CD4-positive, alpha-beta T cell treated with Interleukin-4 for 1 hour (primary cell): ENCODE measurements at regions not wholly inside any gene's neighbourhood (a gene's known extent, or its start where the extent isn't known, plus 50 kb on each side); places are given as distances from the start of the nearest gene placed in this dataset.

Experiments
- DNase-seq, 2 donors: peaks; one replicate each; pipeline ENCODE4 v3.0.0-alpha.2; 2020 to 2022

DNA sequence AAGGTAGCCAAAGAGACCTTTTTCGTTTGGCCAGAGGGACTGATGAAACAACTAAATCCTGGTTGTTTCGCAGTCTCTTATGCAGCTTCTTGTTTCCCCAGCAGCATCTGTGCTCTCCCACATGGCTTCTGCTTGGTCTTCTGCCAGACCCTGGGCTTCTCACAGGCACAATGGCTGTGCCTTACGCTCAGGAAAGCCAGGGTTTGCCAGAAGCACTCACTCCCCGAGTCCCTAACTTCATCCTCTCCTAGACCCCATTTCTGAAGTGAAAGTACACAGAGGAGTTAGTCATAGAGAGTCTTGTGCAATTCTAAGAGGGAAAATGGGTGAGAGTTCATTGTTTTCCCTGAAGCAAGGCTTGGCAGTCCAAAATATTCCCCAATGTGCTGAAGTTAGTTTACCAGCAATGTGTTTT lies 121.7 kb downstream of the EVX1 start:
- DNase-seq: no peak

DNA sequence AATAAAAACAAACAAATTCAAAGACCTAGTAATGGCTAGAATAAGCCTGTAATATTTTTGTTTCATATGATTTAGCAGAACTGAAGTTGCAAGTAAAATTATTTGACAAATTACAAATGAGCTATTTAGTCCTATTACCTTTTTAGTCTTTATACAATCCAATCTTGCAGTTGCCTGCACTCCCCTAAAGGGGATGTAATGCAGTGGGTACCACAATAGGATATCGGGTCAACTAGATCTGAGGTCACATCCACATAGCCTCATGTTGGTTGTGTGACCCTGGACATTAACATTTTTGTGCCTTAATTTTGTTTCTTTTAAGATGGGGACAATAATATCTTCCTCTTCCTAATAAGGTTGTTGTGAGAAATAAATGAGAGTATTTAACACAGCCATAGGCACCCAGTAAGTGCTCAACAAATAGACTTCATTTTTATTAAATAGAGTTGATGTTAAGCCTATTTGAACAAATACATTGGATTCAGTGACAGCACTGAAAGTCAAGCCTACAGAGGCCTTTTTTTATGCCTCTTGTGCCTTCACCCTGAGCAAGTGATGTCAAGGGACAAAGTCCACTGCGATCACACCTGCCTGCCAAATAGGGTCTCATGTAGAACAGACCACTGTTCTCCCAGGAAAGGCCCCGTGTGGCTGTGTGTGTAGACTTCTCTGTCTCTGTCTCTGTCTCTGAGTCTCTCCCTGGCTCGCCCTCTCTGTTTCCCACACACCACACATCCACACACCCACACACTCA lies 124.8 kb downstream of the EVX1 start:
- DNase-seq: no peak

DNA sequence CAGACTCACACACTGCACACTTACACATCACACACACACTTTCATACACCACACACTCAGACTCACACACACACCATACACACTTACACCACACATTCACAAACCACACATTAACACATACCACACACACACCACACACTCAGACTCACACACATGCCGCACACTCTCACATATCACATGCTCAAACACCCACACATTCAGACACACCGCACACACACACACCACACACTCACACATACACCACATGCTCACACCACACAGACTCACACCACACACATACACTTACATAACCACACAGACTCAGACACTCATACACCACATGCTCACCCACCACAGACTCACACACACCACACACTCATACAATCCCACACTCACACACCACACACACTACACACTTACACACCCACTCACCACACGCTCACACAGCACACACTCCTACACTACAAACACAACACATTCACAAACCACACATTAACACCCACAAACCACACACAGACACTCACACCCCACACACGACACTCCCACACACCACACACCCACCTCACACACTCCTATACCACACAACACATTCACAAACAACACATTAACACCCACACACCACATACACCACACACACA lies 125.4 kb downstream of the EVX1 start:
- DNase-seq: no peak

DNA sequence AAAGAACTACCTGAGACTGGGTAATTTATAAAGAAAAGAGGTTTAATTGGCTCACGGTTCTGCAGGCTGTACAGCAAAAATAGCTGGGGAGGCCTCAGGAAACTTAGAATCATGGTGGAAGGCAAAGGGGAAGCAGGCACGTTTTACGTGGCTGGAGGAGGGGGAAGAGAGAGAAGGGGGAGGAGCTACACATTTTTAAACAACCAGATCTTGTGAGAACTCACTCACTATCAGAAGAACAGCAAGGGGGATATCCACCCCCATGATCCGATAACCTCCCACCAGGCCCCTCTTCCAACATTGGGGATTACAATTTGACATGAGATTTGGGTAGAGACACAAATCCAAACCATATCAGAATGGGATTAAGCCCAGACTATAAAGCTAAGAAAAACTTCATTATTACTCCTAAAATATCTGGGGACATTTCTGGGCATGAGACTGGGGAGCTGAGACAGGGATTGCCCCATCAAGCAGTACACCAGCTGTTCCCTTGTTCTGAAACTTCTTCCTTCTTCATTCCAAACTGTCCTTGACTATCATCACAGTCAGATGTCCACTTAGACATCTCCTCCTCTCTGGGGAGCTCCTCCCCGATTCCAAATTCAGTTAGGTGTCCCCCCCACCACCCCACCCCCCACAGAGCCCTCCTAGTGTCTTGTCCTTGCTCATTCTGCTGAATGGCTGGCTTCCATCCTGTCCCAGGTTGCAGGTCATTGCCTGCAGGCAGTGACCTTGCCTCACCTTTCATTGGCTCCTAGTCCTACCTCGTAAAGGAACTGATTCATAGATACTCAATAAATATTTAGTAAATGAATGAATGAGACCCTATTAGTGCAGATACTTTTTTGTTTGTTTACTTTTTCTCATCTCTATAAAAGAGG lies 132.6 kb downstream of the EVX1 start:
- no peak for DNase-seq

DNA sequence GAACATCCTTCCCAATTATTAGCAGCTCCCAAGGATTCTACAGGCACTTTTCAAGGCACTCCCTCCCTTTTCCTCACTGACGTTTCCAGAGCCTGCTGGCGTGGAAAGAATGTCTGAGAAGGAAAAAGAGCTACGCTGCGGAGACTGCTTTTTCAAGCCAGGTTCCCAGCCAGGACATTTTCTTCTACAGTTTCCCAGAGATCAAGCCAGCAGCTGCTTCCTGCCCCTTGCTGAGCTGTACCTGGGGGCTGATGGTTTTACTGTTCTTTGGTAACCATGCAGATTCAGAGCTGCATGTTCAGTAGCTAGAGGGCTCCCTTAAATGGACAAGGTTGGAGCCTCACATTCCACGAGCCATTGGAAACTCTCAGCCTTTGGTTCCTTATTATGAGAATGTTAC lies 133.4 kb downstream of the EVX1 start:
- DNase-seq: no peak

DNA sequence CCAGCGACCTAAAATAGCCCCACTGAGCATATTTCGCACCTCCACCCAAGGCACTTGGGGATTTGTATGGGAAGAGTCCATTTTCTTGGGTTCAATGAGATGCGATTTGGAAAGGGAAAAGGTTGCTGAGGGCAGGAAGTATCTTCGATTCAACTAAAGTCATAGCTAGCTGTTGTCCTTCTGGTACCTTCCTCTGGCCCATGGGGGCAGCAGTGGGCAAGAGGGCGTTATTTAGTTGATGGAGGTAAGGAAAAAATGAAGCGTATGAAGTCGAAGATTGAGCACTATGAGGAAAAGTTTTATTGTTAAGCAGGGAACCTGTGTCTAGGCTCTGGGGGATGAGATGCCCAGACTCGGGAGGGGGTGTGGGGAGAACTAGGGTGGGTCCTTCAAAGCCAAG lies 135.4 kb downstream of the EVX1 start:
- no peak for DNase-seq

DNA sequence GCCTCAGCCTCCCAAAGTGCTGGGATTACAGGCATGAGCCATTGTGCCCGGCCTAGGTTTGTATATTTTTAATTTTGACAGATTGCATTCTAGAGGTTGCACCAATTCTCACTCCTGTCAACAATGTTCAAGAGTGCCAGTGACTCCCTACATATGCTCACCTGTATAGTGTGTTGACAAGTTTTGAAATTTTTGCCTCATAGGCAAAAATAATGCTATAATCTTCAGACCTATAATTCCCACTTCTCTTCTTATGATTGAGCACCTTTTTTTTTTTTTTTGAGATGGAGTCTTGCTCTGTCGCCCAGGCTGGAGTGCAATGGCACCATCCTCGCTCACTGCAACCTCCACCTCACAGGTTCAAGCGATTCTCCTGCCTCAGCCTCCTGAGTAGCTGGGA lies 139.7 kb downstream of the EVX1 start:
- DNase-seq: no peak

DNA sequence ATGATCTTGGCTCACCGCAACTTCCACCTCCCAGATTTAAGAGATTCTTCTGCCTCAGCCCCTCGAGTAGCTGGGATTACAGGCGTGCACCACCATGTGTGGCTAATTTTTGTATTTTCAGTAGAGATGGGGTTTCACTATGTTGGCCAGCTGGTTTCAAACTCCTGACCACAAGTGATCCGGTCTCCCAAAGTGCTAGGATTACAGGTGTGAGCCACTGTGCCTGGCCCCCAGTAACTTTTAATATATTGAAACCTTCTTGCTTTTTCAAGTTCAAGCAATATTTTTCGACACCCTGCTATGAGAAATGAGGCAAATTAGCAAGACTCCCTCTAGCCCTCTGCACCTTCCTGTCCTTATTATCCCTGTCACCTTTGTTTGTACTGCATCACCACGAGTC lies 144.0 kb downstream of the EVX1 start:
- DNase-seq: no peak

DNA sequence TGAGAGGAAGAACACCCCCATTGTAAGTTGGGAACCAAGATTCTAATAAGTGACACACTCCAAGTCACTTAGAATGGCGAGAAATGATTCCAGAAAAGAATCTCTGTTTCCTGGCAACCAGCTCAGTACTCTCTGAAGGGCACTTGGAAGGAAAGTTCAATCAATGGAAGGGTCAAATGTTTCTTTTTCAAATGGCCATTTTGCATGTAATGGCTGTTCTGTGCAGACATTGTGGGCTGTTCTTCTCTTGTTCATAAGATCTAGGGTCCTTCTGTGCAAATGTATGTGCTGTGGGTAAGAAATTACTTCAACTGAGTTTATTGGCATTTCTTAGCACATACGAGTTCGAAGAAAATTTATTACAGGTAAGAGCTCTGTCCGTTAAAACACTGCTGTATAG lies 145.3 kb downstream of the EVX1 start:
- no peak for DNase-seq

DNA sequence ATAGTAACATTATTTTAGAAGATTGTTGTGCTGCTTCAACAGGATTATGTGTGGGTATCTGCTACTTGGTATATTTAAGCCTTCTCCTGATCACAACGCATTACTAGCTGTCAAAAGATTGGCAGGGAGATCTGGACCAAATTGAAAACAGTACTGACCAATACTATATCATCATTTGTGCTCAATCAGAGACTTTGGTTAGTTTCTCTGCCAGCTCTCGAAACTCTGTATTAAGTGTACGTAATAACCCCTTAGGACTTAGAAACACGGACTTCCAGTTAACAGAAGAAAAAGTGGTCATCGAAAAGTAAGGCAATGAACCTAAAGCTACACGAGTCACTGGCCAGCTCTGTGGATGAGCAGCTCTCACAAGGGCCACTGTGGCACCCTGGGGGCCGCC lies 146.0 kb downstream of the EVX1 start:
- DNase-seq: no peak

DNA sequence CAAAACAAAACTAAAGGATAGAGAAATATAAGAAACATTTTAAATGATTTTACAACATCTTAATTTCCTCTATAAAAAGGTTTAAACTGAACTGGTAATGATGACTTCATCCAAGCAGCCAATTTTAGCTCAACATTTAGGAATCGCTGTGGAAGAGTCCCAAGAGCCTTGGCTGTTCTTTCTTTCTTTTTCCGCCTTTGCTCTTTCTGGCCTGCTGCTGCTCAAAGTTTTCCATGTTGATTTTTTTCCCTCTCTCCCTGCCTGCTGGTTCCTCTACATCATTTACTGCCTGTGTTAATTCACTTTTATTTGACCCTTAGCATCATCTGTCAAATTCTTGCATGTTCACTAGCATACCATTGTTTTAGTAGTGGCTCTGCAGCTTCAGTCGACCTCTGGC lies 146.9 kb downstream of the EVX1 start:
- DNase-seq: no peak

DNA sequence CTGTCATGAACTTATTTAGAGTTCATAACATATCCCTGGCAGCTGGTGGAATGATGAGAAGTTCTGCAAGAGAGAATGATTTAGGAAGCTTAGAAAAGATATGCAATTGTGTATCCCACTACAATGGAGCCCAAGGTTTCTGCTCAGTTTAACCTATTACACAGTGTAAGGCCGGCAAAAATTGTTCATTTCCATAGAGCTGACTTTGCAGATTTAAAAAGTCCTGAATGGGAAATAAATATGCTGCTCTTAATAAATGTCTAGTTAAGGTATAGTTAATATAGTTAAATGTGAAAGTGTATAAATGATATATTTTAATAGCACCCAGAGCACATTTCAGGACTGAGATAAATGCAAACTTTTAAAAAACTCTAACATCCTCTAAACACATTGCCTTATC lies 149.9 kb downstream of the EVX1 start:
- DNase-seq: no peak

DNA sequence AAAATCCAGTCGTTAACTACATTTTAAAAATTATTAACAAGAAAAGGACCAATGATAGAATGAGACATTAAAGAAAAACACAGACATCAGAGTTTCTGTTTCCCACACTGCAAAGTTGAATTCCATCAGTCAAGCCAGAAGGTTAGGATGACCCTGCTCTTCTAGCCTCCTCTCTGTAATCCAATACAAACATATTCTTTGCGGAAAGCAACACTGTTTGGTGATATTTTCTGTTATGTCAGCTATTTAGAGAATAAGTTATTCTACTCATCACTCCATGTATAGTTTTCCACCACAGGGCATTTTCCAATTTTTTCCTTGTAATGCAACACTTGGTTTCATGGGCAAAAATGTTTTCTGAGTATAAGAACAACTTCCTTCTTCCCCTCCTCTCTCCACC lies 152.3 kb downstream of the EVX1 start:
- DNase-seq: no peak

DNA sequence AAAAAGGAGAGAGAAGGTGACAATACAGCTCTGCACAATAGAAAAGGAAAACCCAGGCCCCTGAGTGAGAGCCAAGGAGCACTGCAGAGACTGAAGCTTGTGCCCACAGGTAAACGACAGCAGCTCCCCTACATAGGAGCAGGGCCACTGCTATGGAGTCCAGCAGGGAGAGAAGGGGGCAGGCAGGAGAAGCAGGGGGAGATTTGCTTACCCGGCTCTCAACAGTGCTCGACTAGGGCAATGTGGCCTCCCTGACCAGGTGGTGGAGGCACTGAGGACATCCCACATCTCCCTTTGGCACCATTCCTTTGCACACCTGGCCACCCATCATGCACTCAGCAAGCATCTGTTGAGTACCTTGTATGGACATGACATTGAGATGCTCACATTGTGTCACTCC lies 153.0 kb downstream of the EVX1 start:
- no peak for DNase-seq

DNA sequence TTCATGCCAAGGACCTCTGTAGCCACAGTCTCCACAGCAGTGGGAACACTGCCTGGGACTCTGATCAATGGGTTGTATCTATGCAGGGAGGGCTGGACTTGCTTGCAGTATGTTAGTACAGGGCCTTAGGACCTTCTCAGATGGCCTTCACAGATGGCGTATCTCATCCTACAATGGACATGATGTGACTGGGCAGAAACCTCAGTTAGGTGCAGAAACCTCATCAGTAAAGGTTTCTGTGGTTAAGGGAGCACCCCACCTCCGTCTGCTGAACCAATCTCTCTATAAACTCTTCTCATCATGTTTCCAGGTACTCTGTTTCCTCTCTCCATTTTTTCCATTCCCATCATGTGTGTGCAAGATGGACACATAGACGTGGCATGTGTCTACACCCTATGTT lies 154.9 kb downstream of the EVX1 start:
- no peak for DNase-seq

DNA sequence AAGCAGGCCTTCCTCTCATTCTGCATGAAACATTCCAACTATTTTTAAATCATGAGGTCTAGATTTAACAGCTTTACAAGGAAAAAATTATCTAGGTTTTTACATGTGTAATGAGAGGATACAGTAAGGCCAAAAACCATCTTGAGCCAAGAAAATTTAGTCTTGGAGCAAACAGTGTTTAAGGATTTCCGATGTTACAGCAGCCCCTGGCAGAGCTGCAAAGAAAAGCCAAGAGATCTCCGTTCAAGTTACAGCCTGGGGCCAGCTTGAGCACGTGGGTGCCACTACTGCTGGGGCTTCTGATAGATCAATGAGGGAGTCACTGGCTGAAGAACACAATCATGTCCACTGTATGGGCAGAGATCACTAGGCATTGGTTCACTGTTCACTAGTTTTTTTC lies 156.2 kb downstream of the EVX1 start:
- DNase-seq: no peak

DNA sequence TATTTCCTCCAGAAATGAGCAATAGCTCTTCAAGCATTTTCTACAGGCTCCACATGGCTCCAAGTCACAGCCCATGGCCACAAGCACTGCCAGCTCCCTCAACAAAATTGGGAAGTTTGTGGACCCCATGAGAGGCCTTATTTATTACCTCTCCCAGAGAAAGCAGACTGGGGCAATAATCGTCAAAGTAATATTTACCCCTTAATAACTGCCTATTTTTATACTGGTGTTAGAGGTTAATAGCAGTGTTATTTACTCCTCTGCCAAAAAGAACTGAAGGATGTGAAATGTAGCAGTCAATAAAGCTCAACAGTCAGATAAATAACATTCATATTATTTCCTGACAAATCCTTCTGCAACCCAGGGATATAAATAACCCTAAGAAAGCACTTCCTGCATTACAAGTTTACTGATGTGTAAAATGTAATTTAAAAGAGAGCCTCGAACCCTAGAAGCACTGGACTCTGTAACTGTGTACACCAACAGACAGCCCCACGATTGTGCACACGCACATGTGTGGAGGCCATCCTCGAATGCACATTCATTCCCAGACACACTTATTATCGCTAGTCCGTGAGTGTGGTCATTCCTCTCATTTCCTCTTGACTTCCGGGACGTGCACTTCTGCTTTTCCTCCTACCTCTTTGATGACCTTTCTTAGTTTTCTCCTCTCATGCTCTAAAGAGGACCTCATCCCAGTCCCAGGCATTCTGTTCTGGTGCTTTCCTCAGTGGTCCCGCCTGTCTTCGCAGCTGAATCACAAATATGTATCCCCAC lies 157.4 kb downstream of the EVX1 start:
- DNase-seq: no peak

DNA sequence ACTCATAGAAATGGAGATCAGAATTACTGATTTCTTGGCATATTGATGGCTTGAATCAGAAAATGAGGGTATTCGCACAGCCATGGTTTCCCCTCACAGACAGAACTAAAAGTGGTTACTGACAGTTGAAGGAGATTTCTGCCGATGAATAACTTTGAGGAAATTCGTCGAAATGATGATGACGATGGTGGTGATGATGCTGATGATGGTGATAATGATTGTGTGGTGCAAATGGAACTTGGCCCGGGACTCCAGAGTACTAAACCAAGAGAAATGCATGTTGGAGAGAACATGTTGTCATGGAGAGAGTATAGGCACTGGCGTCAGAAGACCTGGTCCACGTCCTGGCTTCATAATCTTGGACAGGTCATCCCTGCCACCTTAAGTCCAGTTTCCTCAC lies 163.2 kb downstream of the EVX1 start:
- DNase-seq: no peak

DNA sequence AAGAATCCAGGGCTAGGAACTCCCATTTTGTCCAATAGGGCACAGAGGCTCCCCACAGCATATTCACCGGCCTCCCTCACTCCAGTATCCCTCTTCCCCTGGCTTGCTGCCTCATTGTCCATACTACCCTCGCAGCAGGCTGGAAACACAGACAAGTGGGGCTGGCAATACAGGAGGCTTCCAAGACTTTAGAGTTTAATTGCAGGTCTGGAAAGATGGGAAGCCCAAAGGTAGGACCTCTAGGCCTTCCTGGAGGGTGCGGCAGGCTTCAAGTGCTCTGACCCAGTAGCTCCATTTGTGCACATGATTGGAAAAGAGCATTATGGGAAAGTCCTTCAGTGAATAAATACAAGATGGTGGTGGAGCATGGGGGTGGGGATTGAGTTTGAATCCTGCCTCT lies 166.7 kb downstream of the EVX1 start:
- DNase-seq: no peak

DNA sequence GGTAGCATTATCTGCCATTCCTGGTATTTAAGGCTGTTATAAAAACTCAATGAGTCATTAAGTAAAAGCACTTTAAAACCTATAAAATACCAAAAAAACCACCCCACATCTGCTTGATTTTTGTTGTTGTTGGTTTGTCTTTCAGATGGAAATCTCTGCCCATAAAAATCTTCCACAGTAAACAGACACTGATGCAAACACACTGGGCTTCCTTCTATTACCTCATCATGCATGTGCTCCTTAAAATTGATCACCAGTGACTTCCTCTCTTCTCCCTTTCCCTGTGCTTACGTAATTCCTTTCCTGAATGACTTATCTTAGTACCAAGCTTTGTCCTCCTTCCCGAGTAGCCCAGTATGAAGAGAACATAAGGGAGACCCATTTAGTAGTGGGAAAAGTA lies 167.2 kb downstream of the EVX1 start:
- DNase-seq: no peak

DNA sequence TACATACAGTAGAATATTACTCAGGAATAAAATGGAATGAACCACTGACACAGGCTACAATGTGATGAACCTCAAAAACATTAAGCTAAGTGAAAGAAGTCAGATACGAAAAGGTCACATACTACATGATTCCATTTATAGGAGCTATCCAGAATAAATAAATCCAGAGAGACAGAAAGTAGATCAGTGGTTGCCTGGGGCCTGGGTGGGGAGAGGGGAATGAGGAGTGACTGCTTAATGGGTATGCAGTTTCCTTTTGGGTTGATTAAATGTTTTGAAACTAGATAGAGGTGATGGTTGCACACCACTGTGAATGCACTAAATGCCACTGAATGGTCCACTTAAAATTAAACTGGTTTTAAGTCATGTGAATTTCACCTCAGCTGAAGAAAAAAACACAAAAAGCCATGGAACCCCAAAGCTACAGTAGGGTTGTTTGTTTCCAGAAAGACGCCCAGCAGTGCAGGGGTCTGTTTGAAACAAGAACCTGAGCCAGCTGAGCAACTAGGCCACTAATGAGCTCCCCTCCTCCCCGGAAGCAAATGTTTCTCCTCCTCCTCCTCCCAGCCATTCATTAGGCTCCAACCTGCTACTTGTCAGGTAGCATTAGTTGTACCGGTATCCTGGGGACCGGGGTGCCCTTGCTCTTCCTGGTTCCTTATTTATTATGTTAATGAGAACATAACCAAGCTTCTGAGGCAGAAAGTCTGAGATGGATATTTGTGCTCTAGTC lies 168.4 kb downstream of the EVX1 start:
- no peak for DNase-seq

DNA sequence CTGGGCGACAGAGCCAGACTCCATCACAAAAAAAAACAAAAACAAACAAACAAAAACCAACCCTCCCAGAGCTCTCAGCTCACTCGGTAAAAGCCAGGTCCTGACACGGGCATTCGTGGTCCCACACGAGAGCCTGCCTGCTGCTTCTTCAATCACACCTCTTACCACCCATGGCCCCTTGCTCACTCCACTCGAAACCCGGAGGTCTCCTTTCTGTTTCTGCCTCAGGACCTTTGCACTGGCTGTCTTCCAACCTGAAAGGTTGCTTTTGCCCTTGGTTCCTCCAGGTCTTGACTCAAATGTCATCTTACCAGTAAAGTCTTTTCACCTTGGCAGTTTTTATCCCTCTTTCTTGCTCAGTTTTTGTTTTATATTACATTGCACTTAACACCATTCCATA lies 169.6 kb downstream of the EVX1 start:
- no peak for DNase-seq

DNA sequence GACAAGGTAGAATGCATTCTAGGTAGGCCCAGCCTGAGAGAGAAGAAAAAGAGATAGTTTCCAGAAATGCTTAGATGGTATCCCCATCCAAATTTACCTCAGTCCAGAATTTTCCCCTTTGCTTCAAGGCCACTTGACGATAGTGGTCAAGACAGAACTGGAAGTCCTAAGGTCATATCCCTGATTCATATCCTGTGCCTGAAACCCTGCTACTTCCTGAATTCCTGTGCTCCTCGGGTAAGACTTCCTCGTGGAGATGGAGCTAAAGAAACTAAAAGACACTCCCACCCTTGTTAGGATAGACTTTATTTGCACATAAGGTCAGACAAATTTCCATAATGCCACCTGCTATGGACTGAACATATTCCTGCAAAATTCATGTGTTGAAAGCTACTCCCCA lies 175.9 kb downstream of the EVX1 start:
- no peak for DNase-seq
